SK-N-MC (cell line): ENCODE measurements at regions not wholly inside any gene's neighbourhood (a gene's known extent, or its start where the extent isn't known, plus 50 kb on each side); places are given as distances from the start of the nearest gene placed in this dataset.

Experiments
- EZH2 ChIP-seq: fragments of 200-600 bp; sonication (generic); IDR thresholded peaks from one replicate; pipeline ENCODE4 v1.6.1; 2017; ENCODE audit warnings: antibody characterized with exemption
- POLR2AphosphoS5 ChIP-seq: IDR thresholded peaks from 2 replicates; pipeline ENCODE4 v1.6.1; 2012; ENCODE audit warnings: mild to moderate bottlenecking, low read depth, low read length, borderline replicate concordance

- TF ChIP-seq POLR2AphosphoS5 (no peak), EZH2 (no peak)
Observed at GRCh38 chr11:60610702-60611101, 88.7 kb upstream of the MS4A8 start.
